HCEC 1CT (cell line): ENCODE measurements at regions not wholly inside any gene's neighbourhood (a gene's known extent, or its start where the extent isn't known, plus 50 kb on each side); places are given as distances from the start of the nearest gene placed in this dataset.

Source experiments
- DNase-seq: peaks from one replicate; pipeline ENCODE4 v3.0.0-alpha.2; 2017

DNA sequence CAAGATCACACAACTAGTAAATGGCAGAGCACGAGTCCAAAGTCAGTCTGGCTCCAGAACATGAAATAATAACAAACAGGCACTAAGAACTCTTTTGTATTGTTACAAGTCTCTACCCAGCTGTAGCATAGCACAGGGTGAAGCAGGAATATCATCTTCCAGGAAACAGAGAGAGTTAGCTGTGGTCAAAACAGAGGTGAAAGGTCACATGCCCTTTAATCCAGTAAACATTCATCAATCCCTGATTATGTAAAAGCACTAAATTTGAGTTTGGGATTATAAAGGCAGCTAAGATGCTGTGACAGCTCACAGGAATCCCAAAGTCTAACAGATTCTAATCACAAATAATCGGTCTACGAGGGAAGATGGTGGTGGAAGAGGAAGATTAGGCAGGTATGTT lies 133.0 kb upstream of the ASTN2 start:
- no peak for DNase-seq

DNA sequence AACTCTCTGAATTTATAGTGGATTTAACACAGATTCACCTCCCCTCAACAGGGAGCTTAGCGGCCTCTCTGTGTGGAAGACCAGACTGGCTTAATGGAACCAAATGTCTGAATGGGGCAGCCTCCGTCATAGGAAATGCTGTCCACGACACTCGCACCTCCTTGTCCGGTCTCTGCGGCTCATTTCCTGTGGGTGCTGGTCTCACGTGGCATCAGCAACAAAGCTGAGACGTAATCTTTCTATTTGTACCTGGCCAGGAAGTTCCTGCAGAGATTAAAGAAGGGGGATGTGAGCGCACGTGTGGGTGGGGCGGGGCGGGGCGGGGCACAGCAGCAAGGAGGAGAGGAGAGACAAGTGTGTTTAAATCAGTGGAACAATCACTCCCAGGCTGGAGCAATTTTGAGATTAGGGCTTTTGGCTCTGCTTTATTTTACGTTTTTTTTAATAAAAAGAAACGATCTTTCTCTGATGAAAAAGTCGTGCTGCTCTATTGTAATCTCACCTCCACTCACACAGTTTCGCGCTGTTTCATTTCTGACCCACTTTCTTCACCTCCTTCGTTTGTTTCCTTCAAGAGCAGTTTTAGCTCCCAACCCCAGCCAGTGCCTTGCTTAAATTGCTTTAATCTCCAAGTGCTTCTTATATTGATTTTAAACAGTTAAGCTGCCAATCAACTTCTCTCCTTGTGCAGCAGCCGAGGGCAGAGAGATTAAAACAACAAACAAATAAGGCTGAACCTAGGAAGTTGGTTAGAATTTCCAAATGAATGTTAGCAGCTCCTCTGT lies 132.2 kb upstream of the ASTN2 start:
- DNase-seq, result no peak

- no peak for DNase-seq
Measured at GRCh38 chr9:117545846-117546245, 131.0 kb upstream of the ASTN2 start.

DNA sequence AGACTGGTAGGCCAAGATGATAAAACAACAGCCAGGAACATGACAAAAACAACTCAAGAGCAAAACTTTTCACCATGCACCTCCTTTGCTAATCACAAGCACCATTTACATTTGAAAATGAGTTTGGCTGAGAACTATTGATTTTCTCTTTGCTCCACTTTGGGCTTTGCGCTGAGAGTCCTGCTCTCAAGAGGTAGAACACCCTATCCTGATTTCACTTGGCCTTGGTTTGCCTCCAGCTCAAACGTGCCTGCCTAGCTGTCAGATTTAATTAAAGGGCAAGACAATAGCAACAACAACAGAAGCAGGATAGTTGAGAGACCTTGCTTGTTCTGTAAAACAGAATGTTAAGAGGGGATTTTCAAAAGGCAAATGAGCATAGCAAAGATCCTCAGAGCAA lies 128.2 kb upstream of the ASTN2 start:
- no peak for DNase-seq

- DNase-seq, result no peak
Measured at GRCh38 chr9:117542021-117542420, 127.2 kb upstream of the ASTN2 start.

DNA sequence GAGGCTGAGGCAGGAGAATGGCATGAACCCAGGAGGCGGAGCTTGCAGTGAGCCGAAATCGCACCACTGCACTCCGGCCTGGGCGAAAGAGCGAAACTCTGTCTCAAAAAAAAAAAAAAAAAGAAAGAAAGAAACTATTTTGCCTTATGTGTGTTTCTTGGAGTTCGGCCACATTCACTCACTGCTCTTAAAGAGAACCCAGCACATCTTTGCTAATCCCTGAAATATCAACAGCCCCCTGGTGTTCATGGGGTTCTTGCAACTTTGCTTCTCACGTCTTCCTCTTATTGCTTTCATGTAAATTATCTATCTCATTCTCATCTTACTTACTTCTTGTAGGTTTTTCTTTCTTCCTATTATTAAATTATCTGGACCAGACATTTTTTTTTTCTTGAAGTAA lies 126.3 kb upstream of the ASTN2 start:
- no peak for DNase-seq

DNA sequence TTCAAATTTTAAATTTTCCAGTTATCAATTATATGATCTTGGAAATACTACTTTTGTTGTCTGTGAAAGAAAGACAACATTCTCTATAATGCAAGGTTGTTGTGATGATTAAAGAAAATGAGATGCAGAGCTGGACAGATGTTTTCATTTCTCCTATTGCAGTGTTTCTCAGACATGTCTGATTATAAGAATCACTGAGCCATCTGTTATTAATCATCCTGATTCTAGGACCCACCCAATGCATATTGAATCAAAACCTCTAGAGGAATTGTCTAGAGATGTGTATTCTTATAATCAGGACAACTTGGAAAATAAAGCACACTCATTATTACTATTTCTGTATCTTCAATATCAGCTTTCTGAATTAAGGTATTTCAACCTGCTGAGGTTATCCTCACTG lies 121.1 kb upstream of the ASTN2 start:
- DNase-seq, result no peak

GRCh38 chr9:117535434-117535833 lies 120.6 kb upstream of the ASTN2 start:
- no peak for DNase-seq

DNA sequence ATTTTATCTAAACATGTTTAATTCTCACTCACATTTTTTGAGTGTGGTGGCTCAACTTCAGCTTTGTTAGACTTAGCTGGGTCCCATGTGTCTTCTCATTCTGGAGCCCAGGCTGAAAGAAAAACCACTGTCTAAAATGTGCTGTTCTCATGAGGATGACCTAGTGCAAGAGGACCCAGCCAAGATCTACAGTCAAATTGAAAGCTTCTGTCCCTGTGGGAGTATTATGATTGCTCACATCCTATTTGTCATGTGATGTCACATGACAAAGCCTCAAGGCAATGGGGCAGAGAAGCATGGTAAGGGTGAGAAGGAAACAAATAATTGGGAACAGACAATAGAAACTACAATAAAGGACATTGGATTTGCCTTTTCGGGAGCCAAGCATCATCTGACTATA lies 113.4 kb upstream of the ASTN2 start:
- DNase-seq, result no peak

DNA sequence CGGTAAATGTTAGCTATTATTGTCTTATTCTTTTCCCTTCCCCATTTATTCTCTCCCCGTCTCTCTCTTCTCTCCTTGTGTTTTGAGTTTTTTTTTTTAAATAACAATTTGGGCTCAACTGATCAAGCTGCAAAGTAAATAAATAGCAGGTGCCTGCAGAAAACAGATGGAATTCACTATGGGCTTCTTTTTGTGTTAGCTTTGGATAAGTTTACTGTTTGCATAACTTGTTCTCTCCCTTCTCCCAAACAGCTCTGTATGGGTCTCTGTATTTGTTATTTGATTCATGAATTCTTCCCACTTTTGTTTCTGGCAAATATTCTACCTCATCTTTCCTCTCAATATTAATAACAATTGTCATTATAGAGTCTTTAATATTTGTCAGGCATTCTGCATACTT lies 111.8 kb upstream of the ASTN2 start:
- DNase-seq, result no peak

DNA sequence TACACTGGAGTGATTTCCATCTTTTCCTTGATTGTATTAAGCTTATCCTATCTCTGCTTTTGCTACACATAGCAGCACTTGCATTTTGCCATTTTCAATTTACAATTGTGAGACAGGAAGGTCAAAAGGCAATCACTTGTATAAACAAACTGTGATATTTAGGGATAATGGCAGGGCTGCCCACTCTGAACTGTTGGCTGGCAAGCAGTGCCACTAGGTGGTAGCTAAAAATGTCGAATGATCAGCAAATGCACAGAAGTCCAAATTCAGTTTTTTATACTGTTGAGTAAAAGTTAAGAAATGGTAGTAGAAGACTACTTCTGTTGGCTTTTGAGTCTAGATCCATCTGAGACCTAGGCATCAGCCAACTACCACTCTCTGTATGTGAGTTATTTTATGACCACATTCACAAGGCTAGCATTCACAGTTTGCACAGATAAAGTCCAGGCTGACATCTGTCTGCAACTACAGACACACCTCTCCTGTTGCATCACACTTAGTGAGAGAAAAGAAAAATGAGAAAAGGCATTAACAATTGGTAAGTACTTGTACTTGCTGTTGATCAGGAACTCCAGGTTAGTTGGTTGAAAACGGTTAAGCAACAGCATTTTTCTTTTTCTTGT lies 108.8 kb upstream of the ASTN2 start:
- no peak for DNase-seq

- DNase-seq, result no peak
Measured at GRCh38 chr9:117521293-117521692, 106.4 kb upstream of the ASTN2 start.

- no peak for DNase-seq
Measured at GRCh38 chr9:117516676-117517632, 102.1 kb upstream of the ASTN2 start.

DNA sequence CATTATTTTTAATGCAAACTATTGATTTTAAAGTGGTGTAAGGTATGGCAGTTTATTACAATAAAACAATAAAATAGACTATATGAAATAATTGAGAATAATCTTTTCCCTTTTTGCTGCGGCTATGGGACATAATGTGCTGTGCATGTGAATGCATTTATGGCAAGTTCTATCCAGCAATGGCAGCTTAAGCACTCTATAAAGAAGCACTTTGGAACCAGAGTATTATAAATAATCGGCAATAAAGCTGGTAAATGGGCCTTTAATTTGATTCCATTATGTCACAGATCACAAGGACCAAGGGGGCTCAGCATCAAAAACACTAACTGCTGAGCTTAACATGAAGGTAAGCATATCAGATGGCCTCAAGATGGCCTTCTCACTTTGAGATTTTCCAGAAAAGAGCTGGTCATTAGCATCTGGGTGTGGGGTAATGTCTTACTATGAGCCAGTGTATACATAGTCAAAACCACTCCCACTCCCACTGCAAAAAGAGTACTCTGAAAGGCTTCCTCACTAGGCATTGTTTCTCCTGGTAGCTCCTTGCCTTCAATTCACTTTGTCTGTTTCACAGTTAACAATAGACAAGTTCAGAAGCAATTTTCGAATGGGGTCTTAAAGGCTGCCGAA lies 97.1 kb upstream of the ASTN2 start:
- no peak for DNase-seq

DNA sequence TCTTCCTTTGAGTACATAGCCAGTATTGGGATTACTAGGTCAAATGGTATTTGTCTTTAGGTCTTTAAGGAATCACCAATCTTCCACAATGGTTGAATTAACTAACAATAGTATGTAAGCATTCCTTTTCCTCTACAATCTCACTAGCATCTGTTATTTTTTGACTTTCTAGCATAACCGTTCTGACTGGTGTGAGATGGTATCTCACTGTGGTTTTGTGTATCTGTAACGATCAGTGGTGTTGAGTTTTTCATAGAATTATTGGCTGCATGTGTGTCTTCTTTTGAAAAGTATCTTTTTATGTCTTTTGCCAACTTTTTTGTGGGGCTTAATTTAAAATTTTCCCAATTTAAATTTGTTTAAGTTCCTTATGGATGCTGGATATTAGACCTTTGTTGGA lies 81.5 kb upstream of the ASTN2 start:
- no peak for DNase-seq

DNA sequence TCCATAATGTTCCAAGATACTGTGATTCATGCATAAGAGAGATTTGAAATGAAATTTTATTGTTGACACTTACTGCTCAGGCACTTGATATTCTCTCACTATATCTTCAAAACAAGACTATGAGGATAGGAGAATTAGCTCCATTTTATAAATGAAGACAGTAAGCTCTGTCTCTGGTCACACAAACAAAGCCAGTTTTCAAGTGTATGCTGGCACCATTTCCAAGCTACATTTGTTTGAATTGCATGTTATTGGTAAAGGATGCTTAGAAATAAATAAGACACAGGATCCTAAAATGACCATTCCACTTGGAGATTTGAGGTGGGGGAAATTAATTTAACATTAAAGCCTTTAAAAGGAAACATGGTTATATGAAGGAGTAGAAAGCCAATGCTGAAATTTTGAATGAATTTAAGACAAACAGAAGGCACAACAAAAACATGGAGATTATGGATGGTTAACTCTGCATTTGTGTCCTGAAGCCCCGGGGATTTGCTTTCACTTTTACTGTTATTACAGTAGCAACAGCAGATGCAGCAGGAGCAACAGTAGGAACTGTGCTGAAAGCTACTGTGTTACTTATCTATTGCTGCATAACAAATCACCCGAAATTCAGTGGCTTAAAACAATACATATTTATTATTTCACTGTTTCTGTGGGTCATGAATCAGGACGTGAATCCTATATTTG lies 79.7 kb upstream of the ASTN2 start:
- DNase-seq, result no peak

DNA sequence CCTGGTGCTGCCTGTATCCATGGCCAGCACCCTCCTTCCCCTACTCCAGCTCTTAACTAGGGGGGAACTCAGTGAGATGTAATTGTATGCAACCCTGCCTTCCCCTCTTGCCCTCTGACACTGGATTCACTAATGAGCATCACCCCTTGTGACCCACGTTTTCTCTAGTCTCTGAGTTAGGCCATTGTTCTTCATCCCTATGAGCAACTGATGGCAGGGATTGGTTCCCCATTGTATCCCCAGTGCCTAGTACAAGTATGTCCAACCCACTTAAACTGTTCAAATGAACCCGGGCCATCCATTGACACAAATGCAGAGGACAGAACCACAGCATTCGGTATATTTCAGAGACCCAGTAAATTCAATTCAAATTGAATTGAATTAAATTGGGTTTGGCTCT lies 77.6 kb upstream of the ASTN2 start:
- DNase-seq, result no peak

DNA sequence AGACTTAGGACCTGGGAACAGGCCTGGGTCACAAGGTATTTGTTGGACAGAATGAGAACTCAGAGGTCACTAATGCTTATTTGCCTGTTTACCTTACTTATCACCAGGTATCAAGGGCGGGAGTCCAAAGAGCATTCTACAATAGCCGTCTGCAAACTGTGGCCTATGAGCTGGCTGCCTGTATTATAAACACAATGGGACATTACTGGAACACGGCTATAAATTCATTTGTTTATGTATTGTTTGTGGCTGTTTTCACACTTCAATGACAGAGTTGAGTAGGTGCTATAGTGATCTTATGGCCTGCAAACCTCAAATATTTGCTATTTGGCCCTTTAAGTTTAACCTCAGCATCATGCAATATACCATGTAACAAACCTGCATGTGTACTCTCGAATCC lies 76.6 kb upstream of the ASTN2 start:
- no peak for DNase-seq

DNA sequence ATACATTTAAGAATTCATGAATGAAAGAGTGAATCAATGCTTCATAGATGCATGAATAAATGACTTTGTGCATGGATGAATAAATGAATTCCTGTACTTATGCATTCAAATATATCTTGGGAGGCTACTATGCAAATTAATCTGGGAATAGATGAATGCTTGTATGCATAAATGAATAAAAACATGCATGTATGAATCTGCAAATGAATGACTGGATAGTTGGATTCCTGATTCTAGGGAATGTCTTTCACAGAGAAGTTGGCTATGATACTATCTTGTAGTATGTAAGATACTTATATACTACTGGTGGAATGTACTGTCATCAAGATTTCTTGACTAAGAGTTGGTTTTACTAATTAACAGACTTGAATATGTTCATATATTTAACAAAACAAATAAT lies 75.3 kb upstream of the ASTN2 start:
- DNase-seq, result no peak

DNA sequence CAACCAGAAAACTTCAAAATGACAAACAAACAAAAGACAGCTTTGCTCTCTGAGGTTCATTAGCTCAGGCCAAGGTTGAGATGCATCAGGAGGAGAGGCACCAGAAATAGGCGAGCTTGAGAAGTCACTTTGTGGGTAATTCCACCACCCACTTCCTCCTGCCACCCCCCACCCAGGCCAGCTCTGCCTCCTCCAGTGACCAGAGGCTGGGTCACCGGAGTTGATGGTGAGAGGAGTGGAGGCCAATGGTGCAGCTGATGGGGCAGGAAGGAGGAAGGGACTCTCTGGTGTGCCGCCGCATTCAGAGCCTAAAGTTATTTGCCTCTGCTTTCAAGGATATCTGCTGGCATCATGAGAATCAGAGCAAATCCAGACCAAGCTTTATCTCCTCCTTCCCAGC lies 73.8 kb upstream of the ASTN2 start:
- DNase-seq, result no peak

GRCh38 chr9:117487555-117488175 lies 72.8 kb upstream of the ASTN2 start:
- no peak for DNase-seq

GRCh38 chr9:117486426-117486825 lies 71.6 kb upstream of the ASTN2 start:
- no peak for DNase-seq
